ENCODE measurements at regions not wholly inside any gene's neighbourhood (a gene's known extent, or its start where the extent isn't known, plus 50 kb on each side); places are given as distances from the start of the nearest gene placed in this dataset.

DNA sequence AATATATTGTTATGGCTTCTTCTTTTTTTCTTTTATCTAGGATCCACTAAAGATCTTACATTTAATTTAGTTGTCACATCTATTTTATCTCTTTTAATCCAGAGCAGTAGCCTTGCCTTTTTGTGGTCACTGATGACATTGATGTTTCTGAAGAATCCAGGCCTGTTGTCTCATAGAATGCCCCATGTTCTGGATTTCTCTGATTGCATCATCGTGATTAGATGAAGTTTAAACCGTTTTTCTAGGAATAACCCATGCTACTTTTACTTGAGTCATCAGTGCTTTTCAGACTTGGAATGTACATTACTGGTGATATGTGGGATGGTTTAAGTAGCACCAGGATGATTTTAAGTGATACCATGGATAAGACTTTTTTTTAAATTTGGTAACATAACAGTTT lies 106.4 kb upstream of the CES5A start:
- DNase-seq = peak in 1 of 2 donors; percentile 22
- H3K4me1 ChIP-seq (ENCODE audit: control insufficient read depth in 1 of 2, insufficient read depth in 2 of 2, low read length in 2 of 2) = no peaks in the 10 kb centered on the region
- H2BK120ac ChIP-seq (ENCODE audit: insufficient read depth, low read length, poor library complexity) = no peak overlapping the region
- H4K12ac ChIP-seq (ENCODE audit: low read depth, low read length) = no peak overlapping the region
- H3K18ac ChIP-seq (ENCODE audit: low read length) = no peak overlapping the region
- H4K91ac ChIP-seq (ENCODE audit: low read depth, low read length) = no peak overlapping the region
- H3K27ac ChIP-seq (ENCODE audit: low read depth, low read length) = no peak overlapping the region
- H3K36me3 ChIP-seq (ENCODE audit: control insufficient read depth in 1 of 2, insufficient read depth in 2 of 2, low read length in 2 of 2) = no peaks in the 10 kb centered on the region
- H3K4ac ChIP-seq (ENCODE audit: low read depth, low read length) = no peak overlapping the region
- no CpG with 5 or more reads among the region's 2 CpGs for WGBS (ENCODE audit: extremely low coverage, insufficient coverage, insufficient read length)
- no peak overlapping the region for H2BK12ac ChIP-seq (ENCODE audit: low read length)
- no peak overlapping the region for H3K23ac ChIP-seq (ENCODE audit: low read length)
- no peak overlapping the region for H3K14ac ChIP-seq (ENCODE audit: low read length)
- H2AFZ ChIP-seq (ENCODE audit: insufficient read depth, low read length, poor library complexity) = no peak overlapping the region
- H2AK5ac ChIP-seq (ENCODE audit: low read length) = no peak overlapping the region
- H3K9ac ChIP-seq (ENCODE audit: low read length) = no peak overlapping the region
- no peaks in the 10 kb centered on the region for H3K9me3 ChIP-seq (ENCODE audit: insufficient read depth, low read depth, low read length)
- no peak overlapping the region for H3K4me3 ChIP-seq (ENCODE audit: low read depth, low read length)
- no peak overlapping the region for H4K8ac ChIP-seq (ENCODE audit: low read depth, low read length)
- no peaks in the 10 kb centered on the region for H3K79me1 ChIP-seq (ENCODE audit: low read length)
- H2BK5ac ChIP-seq (ENCODE audit: low read depth, low read length, poor library complexity) = no peak overlapping the region
- no peaks in the 10 kb centered on the region for H3K79me2 ChIP-seq (ENCODE audit: control insufficient read depth, insufficient read depth, low read length, poor library complexity)
- no peak overlapping the region for H3K4me2 ChIP-seq (ENCODE audit: low read length)
- no peaks in the 10 kb centered on the region for H3K27me3 ChIP-seq (ENCODE audit: insufficient read depth, low read length)

DNA sequence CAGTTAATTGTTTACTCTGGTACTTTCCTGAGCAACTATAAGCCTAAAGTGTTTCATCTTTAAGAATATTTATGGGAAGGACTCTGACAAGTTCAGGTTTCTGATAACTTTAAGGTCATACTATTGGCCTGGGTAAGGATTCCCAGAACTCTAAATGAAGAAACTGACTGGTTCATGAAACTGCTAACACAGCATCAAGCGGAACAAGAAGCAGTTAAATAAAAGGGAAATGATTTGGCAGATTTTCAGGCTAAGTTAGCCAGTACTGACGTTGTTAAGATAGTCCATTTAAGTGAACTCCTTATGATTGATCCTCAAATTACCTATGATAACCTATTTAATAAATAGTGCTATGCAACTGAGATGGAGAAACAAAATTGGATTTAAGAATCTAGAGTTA lies 101.6 kb upstream of the CES5A start:
- no peaks in the 10 kb centered on the region for H3K36me3 ChIP-seq (ENCODE audit: control insufficient read depth in 1 of 2, insufficient read depth in 2 of 2, low read length in 2 of 2)
- no peak overlapping the region for H2BK5ac ChIP-seq (ENCODE audit: low read depth, low read length, poor library complexity)
- no peak overlapping the region for H2BK120ac ChIP-seq (ENCODE audit: insufficient read depth, low read length, poor library complexity)
- no peak overlapping the region for H3K18ac ChIP-seq (ENCODE audit: low read length)
- H3K4ac ChIP-seq (ENCODE audit: low read depth, low read length) = no peak overlapping the region
- H4K8ac ChIP-seq (ENCODE audit: low read depth, low read length) = no peak overlapping the region
- no peaks in the 10 kb centered on the region for H3K9me3 ChIP-seq (ENCODE audit: insufficient read depth, low read depth, low read length)
- WGBS (ENCODE audit: extremely low coverage, insufficient coverage, insufficient read length) = no CpG with 5 or more reads among the region's 2 CpGs
- H3K23ac ChIP-seq (ENCODE audit: low read length) = no peak overlapping the region
- no peak overlapping the region for H2BK12ac ChIP-seq (ENCODE audit: low read length)
- H3K4me1 ChIP-seq (ENCODE audit: control insufficient read depth in 1 of 2, insufficient read depth in 2 of 2, low read length in 2 of 2) = peaks cover 0 to 3% of the 10 kb centered on the region in 2 experiments
- H3K79me1 ChIP-seq (ENCODE audit: low read length) = no peaks in the 10 kb centered on the region
- no peak overlapping the region for H3K4me2 ChIP-seq (ENCODE audit: low read length)
- H3K14ac ChIP-seq (ENCODE audit: low read length) = no peak overlapping the region
- no peak overlapping the region for H2AFZ ChIP-seq (ENCODE audit: insufficient read depth, low read length, poor library complexity)
- H3K9ac ChIP-seq (ENCODE audit: low read length) = no peak overlapping the region
- H4K91ac ChIP-seq (ENCODE audit: low read depth, low read length) = no peak overlapping the region
- no peak overlapping the region for H4K12ac ChIP-seq (ENCODE audit: low read depth, low read length)
- H3K27ac ChIP-seq (ENCODE audit: low read depth, low read length) = no peak overlapping the region
- H3K27me3 ChIP-seq (ENCODE audit: insufficient read depth, low read length) = no peaks in the 10 kb centered on the region
- DNase-seq = no peak
- no peak overlapping the region for H2AK5ac ChIP-seq (ENCODE audit: low read length)
- no peaks in the 10 kb centered on the region for H3K79me2 ChIP-seq (ENCODE audit: control insufficient read depth, insufficient read depth, low read length, poor library complexity)
- H3K4me3 ChIP-seq (ENCODE audit: low read depth, low read length) = no peak overlapping the region

DNA sequence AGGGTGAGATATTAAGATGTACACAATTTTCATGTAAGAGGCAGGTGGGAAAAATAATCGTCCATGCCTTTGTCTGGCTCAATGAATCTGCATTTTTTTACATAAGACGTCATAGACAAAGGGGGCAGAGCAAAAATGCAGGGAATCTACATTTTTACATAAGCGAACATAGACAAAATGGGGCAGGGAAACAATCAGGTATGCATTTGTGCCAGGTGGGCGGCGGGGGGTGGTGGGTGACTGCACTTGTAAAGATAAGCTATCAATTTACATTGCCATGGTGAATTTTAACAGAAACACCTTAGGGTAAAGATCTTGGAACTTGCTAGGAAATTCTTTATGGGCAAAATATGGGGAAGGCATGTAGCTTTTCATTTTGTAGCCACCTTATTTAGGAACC lies 96.3 kb upstream of the CES5A start:
- Histone ChIP-seq H2AK5ac (ENCODE audit: low read length) (no peak overlapping the region), H3K79me1 (ENCODE audit: low read length) (peaks cover 11% of the 10 kb centered on the region), H3K27me3 (ENCODE audit: insufficient read depth, low read length) (no peaks in the 10 kb centered on the region), H3K14ac (ENCODE audit: low read length) (no peak overlapping the region), H3K79me2 (ENCODE audit: control insufficient read depth, insufficient read depth, low read length, poor library complexity) (no peaks in the 10 kb centered on the region), H3K4me1 (ENCODE audit: control insufficient read depth in 1 of 2, insufficient read depth in 2 of 2, low read length in 2 of 2) (peaks cover 12 to 13% of the 10 kb centered on the region in 2 experiments), H3K23ac (ENCODE audit: low read length) (no peak overlapping the region), H3K4me2 (ENCODE audit: low read length) (no peak overlapping the region), H2BK5ac (ENCODE audit: low read depth, low read length, poor library complexity) (no peak overlapping the region), H3K18ac (ENCODE audit: low read length) (no peak overlapping the region), H2BK120ac (ENCODE audit: insufficient read depth, low read length, poor library complexity) (no peak overlapping the region), H3K9me3 (ENCODE audit: insufficient read depth, low read depth, low read length) (no peaks in the 10 kb centered on the region), H2AFZ (ENCODE audit: insufficient read depth, low read length, poor library complexity) (no peak overlapping the region), H3K36me3 (ENCODE audit: control insufficient read depth in 1 of 2, insufficient read depth in 2 of 2, low read length in 2 of 2) (no peaks in the 10 kb centered on the region), H4K12ac (ENCODE audit: low read depth, low read length) (no peak overlapping the region), H3K9ac (ENCODE audit: low read length) (no peak overlapping the region), H3K4ac (ENCODE audit: low read depth, low read length) (no peak overlapping the region), H3K27ac (ENCODE audit: low read depth, low read length) (no peak overlapping the region), H4K91ac (ENCODE audit: low read depth, low read length) (no peak overlapping the region), H4K8ac (ENCODE audit: low read depth, low read length) (no peak overlapping the region), H2BK12ac (ENCODE audit: low read length) (no peak overlapping the region), H3K4me3 (ENCODE audit: low read depth, low read length) (no peak overlapping the region)
- peak; percentile 70 to 91 for DNase-seq
- WGBS (ENCODE audit: extremely low coverage, insufficient coverage, insufficient read length) = no CpG with 5 or more reads among the region's 5 CpGs

DNA sequence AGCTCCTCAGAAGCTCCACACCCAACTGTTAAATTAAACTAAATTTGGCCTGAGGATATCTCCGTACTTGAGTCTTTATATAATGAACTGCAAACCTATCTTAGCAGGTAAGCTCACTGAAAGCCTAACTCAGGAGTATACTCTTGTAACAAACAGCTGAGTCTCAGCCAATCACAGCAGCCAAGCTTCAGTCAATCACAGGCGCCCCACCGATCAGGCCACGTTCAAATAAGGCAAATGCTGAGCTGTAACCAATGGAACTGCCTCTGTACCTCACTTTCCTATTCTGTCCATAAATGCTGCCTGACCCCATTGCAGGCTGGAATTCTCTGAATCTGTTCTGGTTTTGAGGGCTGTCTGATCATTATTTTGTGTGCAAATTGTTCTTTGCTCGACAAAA lies 93.0 kb upstream of the CES5A start:
- no peak overlapping the region for H3K23ac ChIP-seq (ENCODE audit: low read length)
- H3K79me1 ChIP-seq (ENCODE audit: low read length) = peaks cover 28% of the 10 kb centered on the region
- H2AK5ac ChIP-seq (ENCODE audit: low read length) = no peak overlapping the region
- peak overlapping the region; percentile 9 for H2BK5ac ChIP-seq (ENCODE audit: low read depth, low read length, poor library complexity)
- H3K27me3 ChIP-seq (ENCODE audit: insufficient read depth, low read length) = no peaks in the 10 kb centered on the region
- H4K12ac ChIP-seq (ENCODE audit: low read depth, low read length) = no peak overlapping the region
- H3K14ac ChIP-seq (ENCODE audit: low read length) = no peak overlapping the region
- no peak overlapping the region for H3K9ac ChIP-seq (ENCODE audit: low read length)
- no peaks in the 10 kb centered on the region for H3K79me2 ChIP-seq (ENCODE audit: control insufficient read depth, insufficient read depth, low read length, poor library complexity)
- no CpG with 5 or more reads among the region's 5 CpGs for WGBS (ENCODE audit: extremely low coverage, insufficient coverage, insufficient read length)
- no peaks in the 10 kb centered on the region for H3K9me3 ChIP-seq (ENCODE audit: insufficient read depth, low read depth, low read length)
- no peak for DNase-seq
- H3K18ac ChIP-seq (ENCODE audit: low read length) = no peak overlapping the region
- no peak overlapping the region for H3K4me3 ChIP-seq (ENCODE audit: low read depth, low read length)
- H4K8ac ChIP-seq (ENCODE audit: low read depth, low read length) = peak overlapping the region; percentile 64
- H3K4me1 ChIP-seq (ENCODE audit: control insufficient read depth in 1 of 2, insufficient read depth in 2 of 2, low read length in 2 of 2) = peaks cover 27 to 30% of the 10 kb centered on the region in 2 experiments
- H3K4ac ChIP-seq (ENCODE audit: low read depth, low read length) = no peak overlapping the region
- no peak overlapping the region for H3K4me2 ChIP-seq (ENCODE audit: low read length)
- no peak overlapping the region for H2BK120ac ChIP-seq (ENCODE audit: insufficient read depth, low read length, poor library complexity)
- peak overlapping the region; percentile 14 for H3K27ac ChIP-seq (ENCODE audit: low read depth, low read length)
- no peaks in the 10 kb centered on the region for H3K36me3 ChIP-seq (ENCODE audit: control insufficient read depth in 1 of 2, insufficient read depth in 2 of 2, low read length in 2 of 2)
- H2AFZ ChIP-seq (ENCODE audit: insufficient read depth, low read length, poor library complexity) = no peak overlapping the region
- H4K91ac ChIP-seq (ENCODE audit: low read depth, low read length) = peak overlapping the region; percentile 41
- peak overlapping the region; percentile 15 for H2BK12ac ChIP-seq (ENCODE audit: low read length)

Measured in trophoblast cell (in vitro differentiated cells and primary cell).